ENCODE measurements at regions not wholly inside any gene's neighbourhood (a gene's known extent, or its start where the extent isn't known, plus 50 kb on each side); places are given as distances from the start of the nearest gene placed in this dataset.

DNA sequence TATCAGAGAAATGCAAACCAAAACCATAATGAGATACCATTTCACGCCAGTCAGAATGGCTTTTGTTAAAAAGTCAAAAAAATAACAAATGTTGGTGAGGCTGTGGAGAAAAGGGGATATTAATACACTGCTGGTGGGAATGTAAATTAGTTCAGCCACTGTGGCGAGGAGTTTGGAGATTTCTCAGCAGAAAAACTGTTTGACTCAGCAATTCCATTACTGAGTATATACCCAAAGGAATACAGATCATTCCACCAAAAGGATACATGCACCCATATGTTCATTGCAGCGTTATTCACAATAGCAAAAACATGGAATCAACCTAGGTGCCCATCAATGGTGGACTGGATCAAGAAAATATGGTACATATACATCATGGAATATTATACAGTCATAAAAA lies 54.5 kb upstream of the WDR75 start:
- TF ChIP-seq, protein P1, sequence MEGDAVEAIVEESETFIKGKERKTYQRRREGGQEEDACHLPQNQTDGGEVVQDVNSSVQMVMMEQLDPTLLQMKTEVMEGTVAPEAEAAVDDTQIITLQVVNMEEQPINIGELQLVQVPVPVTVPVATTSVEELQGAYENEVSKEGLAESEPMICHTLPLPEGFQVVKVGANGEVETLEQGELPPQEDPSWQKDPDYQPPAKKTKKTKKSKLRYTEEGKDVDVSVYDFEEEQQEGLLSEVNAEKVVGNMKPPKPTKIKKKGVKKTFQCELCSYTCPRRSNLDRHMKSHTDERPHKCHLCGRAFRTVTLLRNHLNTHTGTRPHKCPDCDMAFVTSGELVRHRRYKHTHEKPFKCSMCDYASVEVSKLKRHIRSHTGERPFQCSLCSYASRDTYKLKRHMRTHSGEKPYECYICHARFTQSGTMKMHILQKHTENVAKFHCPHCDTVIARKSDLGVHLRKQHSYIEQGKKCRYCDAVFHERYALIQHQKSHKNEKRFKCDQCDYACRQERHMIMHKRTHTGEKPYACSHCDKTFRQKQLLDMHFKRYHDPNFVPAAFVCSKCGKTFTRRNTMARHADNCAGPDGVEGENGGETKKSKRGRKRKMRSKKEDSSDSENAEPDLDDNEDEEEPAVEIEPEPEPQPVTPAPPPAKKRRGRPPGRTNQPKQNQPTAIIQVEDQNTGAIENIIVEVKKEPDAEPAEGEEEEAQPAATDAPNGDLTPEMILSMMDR (IDR thresholded peaks at IDR 0.05; ENCODE audit: low read depth, low read length), result no peak
- no peak for DNase-seq (ENCODE audit: low read depth in 2 of 2)
- H3K4me3 ChIP-seq (replicated peaks in 1 of 2; ENCODE audit: low read depth in 2 of 2, low read length in 2 of 2), result no peak overlapping the region

DNA sequence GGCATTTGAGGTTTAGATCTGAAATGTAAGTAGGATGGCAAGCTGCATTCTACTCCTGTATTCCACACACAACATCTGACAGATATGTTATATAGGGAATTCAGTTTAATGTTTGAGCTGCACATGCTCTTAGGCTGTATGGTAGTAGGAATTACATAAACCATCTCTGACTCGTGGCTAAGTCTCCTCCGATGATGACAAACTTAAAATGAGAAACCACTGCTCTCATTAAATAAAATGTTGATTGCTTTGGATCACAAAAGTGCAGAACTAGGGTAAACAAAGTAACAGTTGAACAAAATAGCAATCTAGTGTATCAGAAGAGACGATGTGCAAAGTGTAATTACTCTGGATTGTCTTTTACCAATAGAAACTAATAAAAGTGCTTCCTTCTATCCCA lies 50.1 kb upstream of the WDR75 start:
- TF ChIP-seq, protein P1 (IDR thresholded peaks at IDR 0.05; ENCODE audit: low read depth, low read length), result no peak

More for the DNA sequence above, 50.1 kb upstream of the WDR75 start:
- no peak for DNase-seq (ENCODE audit: low read depth in 2 of 2)
- H3K4me3 ChIP-seq (replicated peaks in 1 of 2; ENCODE audit: low read depth in 2 of 2, low read length in 2 of 2), result no peak overlapping the region
